GM23338 (cell line): ENCODE measurements at regions not wholly inside any gene's neighbourhood (a gene's known extent, or its start where the extent isn't known, plus 50 kb on each side); places are given as distances from the start of the nearest gene placed in this dataset.

ENCODE experiments used
- ATAC-seq: fragments of 200-7000 bp; cut with Tn5 transposase; 3 replicates; pipeline ENCODE4 v1.9.1; 2020
- DNase-seq: peaks from one replicate; pipeline ENCODE4 v3.0.0-alpha.2; 2015; ENCODE audit warnings: low spot score
- H2AFZ ChIP-seq: fragments of 200-600 bp; sonication (generic); 2 replicates; pipeline ENCODE4 v1.8.0; 2016; ENCODE audit warnings: antibody characterized with exemption, mild to moderate bottlenecking, moderate library complexity
- H3F3A ChIP-seq: fragments of 200-600 bp; sonication (generic); replicated peaks from 2 replicates; pipeline ENCODE4 v1.8.0; 2017; ENCODE audit warnings: antibody characterized with exemption, mixed run types, low read depth
- H3K27ac ChIP-seq: fragments of 200-600 bp; sonication (generic); 2 replicates; pipeline ENCODE4 v1.6.1; 2016; ENCODE audit warnings: low read depth
- H3K27me3 ChIP-seq: fragments of 200-600 bp; sonication (generic); 2 replicates; pipeline ENCODE4 v1.8.0; 2016; ENCODE audit warnings: mild to moderate bottlenecking, mixed run types, moderate library complexity; ENCODE audit not compliant: insufficient read depth
- H3K36me3 ChIP-seq: fragments of 200-600 bp; sonication (generic); 2 replicates; pipeline ENCODE4 v1.8.0; 2016; ENCODE audit warnings: mild to moderate bottlenecking; ENCODE audit not compliant: insufficient read depth
- H3K4me1 ChIP-seq: fragments of 200-600 bp; sonication (generic); 2 replicates; pipeline ENCODE4 v1.8.0; 2016; ENCODE audit warnings: mild to moderate bottlenecking, moderate library complexity; ENCODE audit not compliant: insufficient read depth
- H3K4me2 ChIP-seq: fragments of 200-600 bp; sonication (generic); 2 replicates; pipeline ENCODE4 v1.7.1; 2017; ENCODE audit warnings: mixed run types
- H3K4me3 ChIP-seq: fragments of 200-600 bp; sonication (generic); 2 replicates; pipeline ENCODE4 v1.6.1; 2016; ENCODE audit warnings: mixed run types
- H3K79me2 ChIP-seq: fragments of 200-600 bp; sonication (generic); replicated peaks from 2 replicates; pipeline ENCODE4 v1.8.0; 2017; ENCODE audit warnings: mild to moderate bottlenecking; ENCODE audit not compliant: insufficient read depth
- H3K9me2 ChIP-seq: fragments of 200-600 bp; sonication (generic); 2 replicates; pipeline ENCODE4 v1.8.0; 2017; ENCODE audit not compliant: insufficient read depth
- H4K20me1 ChIP-seq: fragments of 200-600 bp; sonication (generic); replicated peaks from 2 replicates; pipeline ENCODE4 v1.8.0; 2017; ENCODE audit warnings: mild to moderate bottlenecking; ENCODE audit not compliant: insufficient read depth
- H3K27ac Mint-ChIP-seq: 2 replicates; pipeline ENCODE4 v1.8.0; 2020; ENCODE audit warnings: inconsistent platforms, mild to moderate bottlenecking, moderate library complexity, mixed read lengths
- H3K27me3 Mint-ChIP-seq: 3 replicates; pipeline ENCODE4 v1.8.0; 2022; ENCODE audit warnings: low read depth, mild to moderate bottlenecking, moderate library complexity, mixed read lengths, inconsistent platforms; ENCODE audit not compliant: insufficient read depth, poor library complexity
- H3K36me3 Mint-ChIP-seq: 3 replicates; pipeline ENCODE4 v1.8.0; 2021; ENCODE audit warnings: low read depth, mild to moderate bottlenecking, inconsistent platforms, moderate library complexity, mixed read lengths
- H3K4me1 Mint-ChIP-seq: 3 replicates; pipeline ENCODE4 v1.8.0; 2020; ENCODE audit warnings: mild to moderate bottlenecking, inconsistent platforms, mixed read lengths
- H3K4me3 Mint-ChIP-seq: 3 replicates; pipeline ENCODE4 v1.8.0; 2021; ENCODE audit warnings: moderate library complexity, mild to moderate bottlenecking, inconsistent platforms, mixed read lengths
- H3K9me3 Mint-ChIP-seq: 3 replicates; pipeline ENCODE4 v1.8.0; 2020; ENCODE audit warnings: moderate library complexity, mild to moderate bottlenecking, inconsistent platforms, mixed read lengths
- CREB1 ChIP-seq: fragments of 250-450 bp; sonication (Bioruptor Pico); IDR thresholded peaks from 2 replicates; pipeline ENCODE4 v1.5.0; 2020; ENCODE audit warnings: low read depth, mild to moderate bottlenecking, moderate library complexity
- EZH2 ChIP-seq: fragments of 200-600 bp; sonication (generic); IDR thresholded peaks from one replicate; pipeline ENCODE4 v1.8.0; 2017; ENCODE audit warnings: antibody characterized with exemption, mild to moderate bottlenecking, low read depth; ENCODE audit not compliant: unreplicated experiment
- EZH2phosphoT487 ChIP-seq: fragments of 200-600 bp; sonication (generic); IDR thresholded peaks from one replicate; pipeline ENCODE4 v1.8.1; 2018; ENCODE audit warnings: antibody characterized with exemption; ENCODE audit not compliant: unreplicated experiment
- JUNB ChIP-seq: IDR thresholded peaks from one replicate; pipeline ENCODE4 v1.6.1; 2016; ENCODE audit warnings: antibody characterized with exemption; ENCODE audit not compliant: unreplicated experiment
- NANOG ChIP-seq: IDR thresholded peaks from 2 replicates; pipeline ENCODE4 v1.6.1; 2016; ENCODE audit warnings: antibody characterized with exemption, borderline replicate concordance
- POLR2AphosphoS5 ChIP-seq: IDR thresholded peaks from 2 replicates; pipeline ENCODE4 v1.6.1; 2016; ENCODE audit warnings: antibody characterized with exemption, low read depth
- ZNF114 ChIP-seq: fragments of 250-450 bp; sonication (Bioruptor Pico); IDR thresholded peaks from 2 replicates; pipeline ENCODE4 v1.5.0; 2020; ENCODE audit warnings: mild to moderate bottlenecking, moderate library complexity
- ZNF331 ChIP-seq: fragments of 250-450 bp; sonication (Bioruptor Pico); IDR thresholded peaks from 2 replicates; pipeline ENCODE4 v1.5.0; 2020; ENCODE audit warnings: low read depth, mild to moderate bottlenecking, moderate library complexity
- TF ChIP-seq, protein P1 (sequence below), 2 experiments: fragments of 200-600 bp in 1 of 2; sonication (generic) in 1 of 2; conservative IDR thresholded peaks; 2 replicates each; pipeline versions ENCODE4 v1.5.1 to v1.6.1; 2016 to 2017; ENCODE audit warnings: antibody characterized with exemption in 2 of 2, low read depth in 2 of 2, mild to moderate bottlenecking in 2 of 2, moderate library complexity in 1 of 2
- TF ChIP-seq, protein P2 (sequence below): IDR thresholded peaks from 2 replicates; pipeline ENCODE4 v1.6.1; 2016; ENCODE audit warnings: antibody characterized with exemption
- TF ChIP-seq, protein P3 (sequence below): IDR thresholded peaks from one replicate; pipeline ENCODE4 v1.6.1; 2018; ENCODE audit warnings: antibody characterized with exemption; ENCODE audit not compliant: unreplicated experiment
- TF ChIP-seq, protein P4 (sequence below): fragments of 250-450 bp; sonication (Bioruptor Pico); IDR thresholded peaks from 2 replicates; pipeline ENCODE4 v1.5.0; 2020; ENCODE audit warnings: mild to moderate bottlenecking, moderate library complexity

DNA sequence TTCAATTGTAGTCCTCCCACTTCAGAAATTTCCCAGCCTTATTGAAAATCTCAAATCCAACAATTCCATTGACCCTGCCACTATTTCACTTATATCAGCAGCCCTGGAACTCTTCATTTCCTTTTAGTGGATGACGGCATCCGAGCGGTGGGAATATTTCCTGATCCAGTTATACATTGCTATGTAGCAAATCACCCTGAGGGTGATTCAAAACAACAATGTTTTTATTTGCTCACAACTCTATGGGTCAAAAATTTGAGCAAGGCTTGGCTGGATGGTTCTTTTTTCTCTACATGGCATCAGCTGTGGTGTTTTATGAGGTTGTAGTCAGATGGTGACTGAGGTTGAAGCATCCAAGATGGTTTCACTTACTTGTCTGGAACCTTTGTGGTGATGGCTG, 70.5 kb downstream of the CHST2 start:
- peaks cover 2% of the 10 kb centered on the region; the same call in 1 of the 3 replicates for H3K9me3 Mint-ChIP-seq
- no peak overlapping the region for H3K4me3 Mint-ChIP-seq
- H3K79me2 ChIP-seq = no peaks in the 10 kb centered on the region
- no peaks in the 10 kb centered on the region for H3K36me3 ChIP-seq
- no peak overlapping the region for H3K4me3 ChIP-seq
- H3K27ac ChIP-seq = no peak overlapping the region
- peaks cover 12% of the 10 kb centered on the region; the same call in 1 of the 2 replicates for H3K9me2 ChIP-seq
- no peak overlapping the region for H3K27ac Mint-ChIP-seq
- H3K27me3 Mint-ChIP-seq = peaks cover 1% of the 10 kb centered on the region
- H3F3A ChIP-seq = no peaks in the 10 kb centered on the region
- H3K27me3 ChIP-seq = no peaks in the 10 kb centered on the region
- no peaks in the 10 kb centered on the region for H3K4me1 Mint-ChIP-seq
- no peaks in the 10 kb centered on the region for H3K4me1 ChIP-seq
- H2AFZ ChIP-seq = no peak overlapping the region
- no peak overlapping the region for H3K4me2 ChIP-seq
- no peaks in the 10 kb centered on the region for H3K36me3 Mint-ChIP-seq
- ATAC-seq (no peak), DNase-seq (no peak)
- no peaks in the 10 kb centered on the region for H4K20me1 ChIP-seq
- TF ChIP-seq, protein P1, sequence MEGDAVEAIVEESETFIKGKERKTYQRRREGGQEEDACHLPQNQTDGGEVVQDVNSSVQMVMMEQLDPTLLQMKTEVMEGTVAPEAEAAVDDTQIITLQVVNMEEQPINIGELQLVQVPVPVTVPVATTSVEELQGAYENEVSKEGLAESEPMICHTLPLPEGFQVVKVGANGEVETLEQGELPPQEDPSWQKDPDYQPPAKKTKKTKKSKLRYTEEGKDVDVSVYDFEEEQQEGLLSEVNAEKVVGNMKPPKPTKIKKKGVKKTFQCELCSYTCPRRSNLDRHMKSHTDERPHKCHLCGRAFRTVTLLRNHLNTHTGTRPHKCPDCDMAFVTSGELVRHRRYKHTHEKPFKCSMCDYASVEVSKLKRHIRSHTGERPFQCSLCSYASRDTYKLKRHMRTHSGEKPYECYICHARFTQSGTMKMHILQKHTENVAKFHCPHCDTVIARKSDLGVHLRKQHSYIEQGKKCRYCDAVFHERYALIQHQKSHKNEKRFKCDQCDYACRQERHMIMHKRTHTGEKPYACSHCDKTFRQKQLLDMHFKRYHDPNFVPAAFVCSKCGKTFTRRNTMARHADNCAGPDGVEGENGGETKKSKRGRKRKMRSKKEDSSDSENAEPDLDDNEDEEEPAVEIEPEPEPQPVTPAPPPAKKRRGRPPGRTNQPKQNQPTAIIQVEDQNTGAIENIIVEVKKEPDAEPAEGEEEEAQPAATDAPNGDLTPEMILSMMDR (conservative IDR thresholded peaks at IDR 0.05; ENCODE audit: low read depth in 2 of 2) = no peak
- TF ChIP-seq POLR2AphosphoS5 (no peak), CREB1 (CRISPR knock-in tag) (no peak), EZH2 (no peak), ZNF331 (CRISPR knock-in tag) (no peak), NANOG (no peak), JUNB (no peak), EZH2phosphoT487 (no peak), ZNF114 (CRISPR knock-in tag) (no peak)
- TF ChIP-seq, protein P2, sequence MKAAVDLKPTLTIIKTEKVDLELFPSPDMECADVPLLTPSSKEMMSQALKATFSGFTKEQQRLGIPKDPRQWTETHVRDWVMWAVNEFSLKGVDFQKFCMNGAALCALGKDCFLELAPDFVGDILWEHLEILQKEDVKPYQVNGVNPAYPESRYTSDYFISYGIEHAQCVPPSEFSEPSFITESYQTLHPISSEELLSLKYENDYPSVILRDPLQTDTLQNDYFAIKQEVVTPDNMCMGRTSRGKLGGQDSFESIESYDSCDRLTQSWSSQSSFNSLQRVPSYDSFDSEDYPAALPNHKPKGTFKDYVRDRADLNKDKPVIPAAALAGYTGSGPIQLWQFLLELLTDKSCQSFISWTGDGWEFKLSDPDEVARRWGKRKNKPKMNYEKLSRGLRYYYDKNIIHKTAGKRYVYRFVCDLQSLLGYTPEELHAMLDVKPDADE = no peak
- TF ChIP-seq, protein P3, sequence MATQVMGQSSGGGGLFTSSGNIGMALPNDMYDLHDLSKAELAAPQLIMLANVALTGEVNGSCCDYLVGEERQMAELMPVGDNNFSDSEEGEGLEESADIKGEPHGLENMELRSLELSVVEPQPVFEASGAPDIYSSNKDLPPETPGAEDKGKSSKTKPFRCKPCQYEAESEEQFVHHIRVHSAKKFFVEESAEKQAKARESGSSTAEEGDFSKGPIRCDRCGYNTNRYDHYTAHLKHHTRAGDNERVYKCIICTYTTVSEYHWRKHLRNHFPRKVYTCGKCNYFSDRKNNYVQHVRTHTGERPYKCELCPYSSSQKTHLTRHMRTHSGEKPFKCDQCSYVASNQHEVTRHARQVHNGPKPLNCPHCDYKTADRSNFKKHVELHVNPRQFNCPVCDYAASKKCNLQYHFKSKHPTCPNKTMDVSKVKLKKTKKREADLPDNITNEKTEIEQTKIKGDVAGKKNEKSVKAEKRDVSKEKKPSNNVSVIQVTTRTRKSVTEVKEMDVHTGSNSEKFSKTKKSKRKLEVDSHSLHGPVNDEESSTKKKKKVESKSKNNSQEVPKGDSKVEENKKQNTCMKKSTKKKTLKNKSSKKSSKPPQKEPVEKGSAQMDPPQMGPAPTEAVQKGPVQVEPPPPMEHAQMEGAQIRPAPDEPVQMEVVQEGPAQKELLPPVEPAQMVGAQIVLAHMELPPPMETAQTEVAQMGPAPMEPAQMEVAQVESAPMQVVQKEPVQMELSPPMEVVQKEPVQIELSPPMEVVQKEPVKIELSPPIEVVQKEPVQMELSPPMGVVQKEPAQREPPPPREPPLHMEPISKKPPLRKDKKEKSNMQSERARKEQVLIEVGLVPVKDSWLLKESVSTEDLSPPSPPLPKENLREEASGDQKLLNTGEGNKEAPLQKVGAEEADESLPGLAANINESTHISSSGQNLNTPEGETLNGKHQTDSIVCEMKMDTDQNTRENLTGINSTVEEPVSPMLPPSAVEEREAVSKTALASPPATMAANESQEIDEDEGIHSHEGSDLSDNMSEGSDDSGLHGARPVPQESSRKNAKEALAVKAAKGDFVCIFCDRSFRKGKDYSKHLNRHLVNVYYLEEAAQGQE = no peak
- TF ChIP-seq, protein P4, sequence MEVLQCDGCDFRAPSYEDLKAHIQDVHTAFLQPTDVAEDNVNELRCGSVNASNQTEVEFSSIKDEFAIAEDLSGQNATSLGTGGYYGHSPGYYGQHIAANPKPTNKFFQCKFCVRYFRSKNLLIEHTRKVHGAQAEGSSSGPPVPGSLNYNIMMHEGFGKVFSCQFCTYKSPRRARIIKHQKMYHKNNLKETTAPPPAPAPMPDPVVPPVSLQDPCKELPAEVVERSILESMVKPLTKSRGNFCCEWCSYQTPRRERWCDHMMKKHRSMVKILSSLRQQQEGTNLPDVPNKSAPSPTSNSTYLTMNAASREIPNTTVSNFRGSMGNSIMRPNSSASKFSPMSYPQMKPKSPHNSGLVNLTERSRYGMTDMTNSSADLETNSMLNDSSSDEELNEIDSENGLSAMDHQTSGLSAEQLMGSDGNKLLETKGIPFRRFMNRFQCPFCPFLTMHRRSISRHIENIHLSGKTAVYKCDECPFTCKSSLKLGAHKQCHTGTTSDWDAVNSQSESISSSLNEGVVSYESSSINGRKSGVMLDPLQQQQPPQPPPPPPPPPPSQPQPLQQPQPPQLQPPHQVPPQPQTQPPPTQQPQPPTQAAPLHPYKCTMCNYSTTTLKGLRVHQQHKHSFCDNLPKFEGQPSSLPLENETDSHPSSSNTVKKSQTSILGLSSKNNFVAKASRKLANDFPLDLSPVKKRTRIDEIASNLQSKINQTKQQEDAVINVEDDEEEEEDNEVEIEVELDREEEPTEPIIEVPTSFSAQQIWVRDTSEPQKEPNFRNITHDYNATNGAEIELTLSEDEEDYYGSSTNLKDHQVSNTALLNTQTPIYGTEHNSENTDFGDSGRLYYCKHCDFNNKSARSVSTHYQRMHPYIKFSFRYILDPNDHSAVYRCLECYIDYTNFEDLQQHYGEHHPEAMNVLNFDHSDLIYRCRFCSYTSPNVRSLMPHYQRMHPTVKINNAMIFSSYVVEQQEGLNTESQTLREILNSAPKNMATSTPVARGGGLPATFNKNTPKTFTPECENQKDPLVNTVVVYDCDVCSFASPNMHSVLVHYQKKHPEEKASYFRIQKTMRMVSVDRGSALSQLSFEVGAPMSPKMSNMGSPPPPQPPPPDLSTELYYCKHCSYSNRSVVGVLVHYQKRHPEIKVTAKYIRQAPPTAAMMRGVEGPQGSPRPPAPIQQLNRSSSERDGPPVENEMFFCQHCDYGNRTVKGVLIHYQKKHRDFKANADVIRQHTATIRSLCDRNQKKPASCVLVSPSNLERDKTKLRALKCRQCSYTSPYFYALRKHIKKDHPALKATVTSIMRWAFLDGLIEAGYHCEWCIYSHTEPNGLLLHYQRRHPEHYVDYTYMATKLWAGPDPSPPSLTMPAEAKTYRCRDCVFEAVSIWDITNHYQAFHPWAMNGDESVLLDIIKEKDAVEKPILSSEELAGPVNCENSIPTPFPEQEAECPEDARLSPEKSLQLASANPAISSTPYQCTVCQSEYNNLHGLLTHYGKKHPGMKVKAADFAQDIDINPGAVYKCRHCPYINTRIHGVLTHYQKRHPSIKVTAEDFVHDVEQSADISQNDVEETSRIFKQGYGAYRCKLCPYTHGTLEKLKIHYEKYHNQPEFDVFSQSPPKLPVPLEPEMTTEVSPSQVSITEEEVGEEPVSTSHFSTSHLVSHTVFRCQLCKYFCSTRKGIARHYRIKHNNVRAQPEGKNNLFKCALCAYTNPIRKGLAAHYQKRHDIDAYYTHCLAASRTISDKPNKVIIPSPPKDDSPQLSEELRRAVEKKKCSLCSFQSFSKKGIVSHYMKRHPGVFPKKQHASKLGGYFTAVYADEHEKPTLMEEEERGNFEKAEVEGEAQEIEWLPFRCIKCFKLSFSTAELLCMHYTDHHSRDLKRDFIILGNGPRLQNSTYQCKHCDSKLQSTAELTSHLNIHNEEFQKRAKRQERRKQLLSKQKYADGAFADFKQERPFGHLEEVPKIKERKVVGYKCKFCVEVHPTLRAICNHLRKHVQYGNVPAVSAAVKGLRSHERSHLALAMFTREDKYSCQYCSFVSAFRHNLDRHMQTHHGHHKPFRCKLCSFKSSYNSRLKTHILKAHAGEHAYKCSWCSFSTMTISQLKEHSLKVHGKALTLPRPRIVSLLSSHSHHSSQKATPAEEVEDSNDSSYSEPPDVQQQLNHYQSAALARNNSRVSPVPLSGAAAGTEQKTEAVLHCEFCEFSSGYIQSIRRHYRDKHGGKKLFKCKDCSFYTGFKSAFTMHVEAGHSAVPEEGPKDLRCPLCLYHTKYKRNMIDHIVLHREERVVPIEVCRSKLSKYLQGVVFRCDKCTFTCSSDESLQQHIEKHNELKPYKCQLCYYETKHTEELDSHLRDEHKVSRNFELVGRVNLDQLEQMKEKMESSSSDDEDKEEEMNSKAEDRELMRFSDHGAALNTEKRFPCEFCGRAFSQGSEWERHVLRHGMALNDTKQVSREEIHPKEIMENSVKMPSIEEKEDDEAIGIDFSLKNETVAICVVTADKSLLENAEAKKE (CRISPR knock-in tag) = no peak
